Daoy (cell line): ENCODE measurements at regions not wholly inside any gene's neighbourhood (a gene's known extent, or its start where the extent isn't known, plus 50 kb on each side); places are given as distances from the start of the nearest gene placed in this dataset.
A peak's percentile ranks its signal among the peaks of the same experiment; 100 is the strongest.
"Not testable (repeated sequence)": the region's sequence is repeated elsewhere in the genome, so short reads cannot be mapped to it uniquely, and the experiment has no call there.

ENCODE experiments used
- DNase-seq: peaks from one replicate; pipeline ENCODE4 v3.0.0-alpha.2; 2015; ENCODE audit warnings: low read depth

- not testable (repeated sequence) for DNase-seq
Observed at GRCh38 chrY:17975200-17975599, 50.4 kb upstream of the CDY2A start.

- peak; percentile 0 for DNase-seq
Observed at GRCh38 chrY:17952224-17952623, 72.2 kb upstream of the CDY2B start.

- not testable (repeated sequence) for DNase-seq
Observed at GRCh38 chrY:17930375-17930774, 50.4 kb upstream of the CDY2B start.
